Natural killer cell (primary cell): ENCODE measurements at regions not wholly inside any gene's neighbourhood (a gene's known extent, or its start where the extent isn't known, plus 50 kb on each side); places are given as distances from the start of the nearest gene placed in this dataset.
A peak's percentile ranks its signal among the peaks of the same experiment; 100 is the strongest.
"Not testable (repeated sequence)": the region's sequence is repeated elsewhere in the genome, so short reads cannot be mapped to it uniquely, and the experiment has no call there.

Experiments
- ATAC-seq, 3 donors: fragments of 150-1000 bp in 2 of 3; fragments of 200-7000 bp in 1 of 3; cut with Tn5 transposase; 1 replicate in 1 of 3; 2 replicates in 2 of 3; pipeline ENCODE4 v1.10.0; 2021; ENCODE audit warnings: mild to moderate bottlenecking in 2 of 3, moderate library complexity in 2 of 3
- DNase-seq, 2 donors: peaks; one replicate each; pipeline versions ENCODE4 v3.0.0 to v3.0.0-alpha.2; 2013 to 2021; ENCODE audit warnings: mixed read lengths in 1 of 2
- H3K27ac ChIP-seq: one replicate; pipeline ENCODE4 v1.5.1; 2013; ENCODE audit warnings: mild to moderate bottlenecking, low read length
- H3K27me3 ChIP-seq: one replicate; pipeline ENCODE4 v1.6.1; 2013; ENCODE audit warnings: low read length; ENCODE audit not compliant: control insufficient read depth, insufficient read depth
- H3K36me3 ChIP-seq: one replicate; pipeline ENCODE4 v1.6.1; 2013; ENCODE audit warnings: low read length; ENCODE audit not compliant: control insufficient read depth, insufficient read depth
- H3K4me1 ChIP-seq: one replicate; pipeline ENCODE4 v1.6.1; 2013; ENCODE audit warnings: low read length; ENCODE audit not compliant: control insufficient read depth, insufficient read depth
- H3K4me3 ChIP-seq: one replicate; pipeline ENCODE4 v1.5.1; 2013; ENCODE audit warnings: low read length
- H3K9me3 ChIP-seq: one replicate; pipeline ENCODE4 v1.6.1; 2013; ENCODE audit warnings: low read length; ENCODE audit not compliant: control insufficient read depth, insufficient read depth
- H3K27ac Mint-ChIP-seq, 2 donors: one replicate each; pipeline ENCODE4 v1.8.0; 2022; ENCODE audit warnings: mild to moderate bottlenecking in 2 of 2, mixed read lengths in 2 of 2, moderate library complexity in 1 of 2
- H3K27me3 Mint-ChIP-seq, 2 donors: one replicate each; pipeline ENCODE4 v1.8.0; 2022; ENCODE audit warnings: low read depth in 2 of 2, mixed read lengths in 2 of 2
- H3K36me3 Mint-ChIP-seq: one replicate; pipeline ENCODE4 v1.8.0; 2022; ENCODE audit warnings: mixed read lengths
- H3K4me1 Mint-ChIP-seq, 2 donors: one replicate each; pipeline ENCODE4 v1.8.0; 2022; ENCODE audit warnings: mixed read lengths in 2 of 2
- H3K4me3 Mint-ChIP-seq: one replicate; pipeline ENCODE4 v1.8.0; 2022; ENCODE audit warnings: mild to moderate bottlenecking, moderate library complexity, mixed read lengths
- H3K9me3 Mint-ChIP-seq, 2 donors: one replicate each; pipeline ENCODE4 v1.8.0; 2022; ENCODE audit warnings: mixed read lengths in 2 of 2
- CTCF ChIP-seq: fragments of 200-600 bp; IDR thresholded peaks from one replicate; pipeline ENCODE4 v1.8.0; 2022; ENCODE audit warnings: antibody characterized with exemption
- WGBS: methylation state at CpG from one replicate; pipeline ENCODE4 v1.1.7; 2013; ENCODE audit warnings: missing lambda C conversion rate; ENCODE audit not compliant: insufficient coverage; 5-methylcytosine and 5-hydroxymethylcytosine counted together
- intact Hi-C: fragments of 100-400 bp; cut with micrococcal nuclease; formaldehyde crosslinking; loops from one replicate; pipeline ENCODE4 v1.14.2; 2022

- H3K27ac Mint-ChIP-seq = no peak overlapping the region
- H3K4me1 ChIP-seq = peaks cover 12% of the 10 kb centered on the region
- peaks cover 22 to 24% of the 10 kb centered on the region in 2 donors for H3K4me1 Mint-ChIP-seq
- intact Hi-C loops = no loop called here
- H3K27me3 ChIP-seq = no peaks in the 10 kb centered on the region
- no peaks in the 10 kb centered on the region for H3K36me3 Mint-ChIP-seq
- H3K9me3 ChIP-seq = peaks cover 3% of the 10 kb centered on the region
- no peak overlapping the region for H3K4me3 ChIP-seq
- DNase-seq (no peak), ATAC-seq (no peak)
- no peak overlapping the region for H3K27ac ChIP-seq
- no peak for TF ChIP-seq CTCF
- no peaks in the 10 kb centered on the region for H3K27me3 Mint-ChIP-seq
- no peaks in the 10 kb centered on the region for H3K36me3 ChIP-seq
- no peaks in the 10 kb centered on the region for H3K9me3 Mint-ChIP-seq
- WGBS = no CpG with 5 or more reads among the region's 1 CpG
- no peak overlapping the region for H3K4me3 Mint-ChIP-seq
Observed at GRCh38 chr12:47308672-47309071, 228.9 kb upstream of the AMIGO2 start.

- Mint-ChIP-seq H3K9me3 (no peaks in the 10 kb centered on the region), H3K4me3 (peak overlapping the region; percentile 92), H3K27ac (peak overlapping the region; percentile 86 to 93), H3K36me3 (no peaks in the 10 kb centered on the region), H3K4me1 (peaks cover 22% of the 10 kb centered on the region in 2 donors), H3K27me3 (no peaks in the 10 kb centered on the region)
- intact Hi-C loops = loop anchor here (1.0 to 2.0 kb wide), 4 partner anchors 89 to 276 kb away; no protein-coding TSS in a partner anchor
- peak overlapping the region; percentile 42 for H3K4me3 ChIP-seq
- peak; percentile 68 for TF ChIP-seq CTCF
- H3K9me3 ChIP-seq = peaks cover 3% of the 10 kb centered on the region
- H3K27ac ChIP-seq = peak overlapping the region; percentile 51
- no peaks in the 10 kb centered on the region for H3K27me3 ChIP-seq
- no peaks in the 10 kb centered on the region for H3K36me3 ChIP-seq
- peak; percentile 35 to 81 for DNase-seq
- H3K4me1 ChIP-seq = peaks cover 12% of the 10 kb centered on the region
- WGBS = 34% methylated on average over 6 of the region's 7 CpGs
- peak; percentile 92 to 95 (median 93) for ATAC-seq
Observed at GRCh38 chr12:47307680-47308399, 228.1 kb upstream of the AMIGO2 start.

- not testable (repeated sequence) for H3K36me3 ChIP-seq, H3K36me3 Mint-ChIP-seq, H3K9me3 Mint-ChIP-seq, H3K27me3 Mint-ChIP-seq, H3K9me3 ChIP-seq, H3K27me3 ChIP-seq
- peak overlapping the region; percentile 92 for H3K4me3 Mint-ChIP-seq
- peak overlapping the region; percentile 51 for H3K27ac ChIP-seq
- H3K27ac Mint-ChIP-seq = peak overlapping the region; percentile 86 to 93
- intact Hi-C loops = loop anchor here (1.0 to 2.0 kb wide), 4 partner anchors 90 to 275 kb away; no protein-coding TSS in a partner anchor
- ATAC-seq (peak; percentile 53 to 65 (median 57)), DNase-seq (peak; percentile 60)
- peaks cover 12% of the 10 kb centered on the region for H3K4me1 ChIP-seq
- H3K4me3 ChIP-seq = peak overlapping the region; percentile 42
- whole genome bisulfite sequencing = 15% methylated on average over 25 of the region's 25 CpGs
- H3K4me1 Mint-ChIP-seq = peaks cover 18% of the 10 kb centered on the region in 2 donors
Observed at GRCh38 chr12:47306773-47307679, 227.3 kb upstream of the AMIGO2 start.

GRCh38 chr12:47306130-47306529, 226.4 kb upstream of the AMIGO2 start:
- TF ChIP-seq CTCF = no peak
- ATAC-seq = no peak
- H3K4me3 ChIP-seq = no peak overlapping the region
- H3K4me1 Mint-ChIP-seq = peaks cover 18% of the 10 kb centered on the region in 2 donors
- H3K27ac ChIP-seq = no peak overlapping the region
- H3K27me3 Mint-ChIP-seq = no peaks in the 10 kb centered on the region
- no peaks in the 10 kb centered on the region for H3K36me3 ChIP-seq
- intact Hi-C loops = loop anchor here (2.0 kb wide), 1 partner anchor 89 kb away; no protein-coding TSS in a partner anchor
- H3K27me3 ChIP-seq = no peaks in the 10 kb centered on the region
- no peaks in the 10 kb centered on the region for H3K36me3 Mint-ChIP-seq
- peaks cover 3% of the 10 kb centered on the region for H3K9me3 ChIP-seq
- 97% methylated on average over 22 of the region's 22 CpGs for WGBS
- no peak overlapping the region for H3K4me3 Mint-ChIP-seq
- peaks cover 12% of the 10 kb centered on the region for H3K4me1 ChIP-seq
- no peaks in the 10 kb centered on the region for H3K9me3 Mint-ChIP-seq
- DNase-seq = no peak
- H3K27ac Mint-ChIP-seq = no peak overlapping the region
